NB4 (cell line): ENCODE measurements at regions not wholly inside any gene's neighbourhood (a gene's known extent, or its start where the extent isn't known, plus 50 kb on each side); places are given as distances from the start of the nearest gene placed in this dataset.

Experiments
- MYC ChIP-seq: IDR thresholded peaks from 2 replicates; pipeline ENCODE4 v1.6.1; 2011; ENCODE audit warnings: low read depth, low read length
- POLR2A ChIP-seq: IDR thresholded peaks from 2 replicates; pipeline ENCODE4 v1.6.1; 2011; ENCODE audit warnings: mild to moderate bottlenecking; ENCODE audit not compliant: insufficient read length; ENCODE audit errors: extremely low read depth

DNA sequence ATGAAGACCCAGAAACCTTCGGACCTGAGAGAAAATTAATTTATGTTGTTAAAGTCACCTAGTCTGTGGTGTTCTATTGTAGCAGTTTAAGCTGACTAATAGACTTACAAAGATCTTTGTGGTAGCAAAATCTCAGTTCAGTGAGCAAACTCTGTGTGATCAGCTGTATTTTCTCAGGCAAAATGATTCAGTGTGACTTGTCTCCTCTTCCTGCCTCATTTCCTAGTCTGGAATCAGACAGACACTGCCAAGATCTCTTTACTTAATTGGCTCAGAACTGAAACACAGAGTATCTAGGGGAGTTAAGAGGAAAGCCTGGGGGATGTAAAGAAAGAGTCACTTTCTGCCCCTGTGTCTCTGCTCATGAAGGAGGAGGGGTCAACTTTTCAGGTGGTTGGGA, 564.7 kb downstream of the KCNA4 start:
- no peak for TF ChIP-seq POLR2A
- TF ChIP-seq MYC, result no peak
